ENCODE measurements at regions not wholly inside any gene's neighbourhood (a gene's known extent, or its start where the extent isn't known, plus 50 kb on each side); places are given as distances from the start of the nearest gene placed in this dataset.

DNA sequence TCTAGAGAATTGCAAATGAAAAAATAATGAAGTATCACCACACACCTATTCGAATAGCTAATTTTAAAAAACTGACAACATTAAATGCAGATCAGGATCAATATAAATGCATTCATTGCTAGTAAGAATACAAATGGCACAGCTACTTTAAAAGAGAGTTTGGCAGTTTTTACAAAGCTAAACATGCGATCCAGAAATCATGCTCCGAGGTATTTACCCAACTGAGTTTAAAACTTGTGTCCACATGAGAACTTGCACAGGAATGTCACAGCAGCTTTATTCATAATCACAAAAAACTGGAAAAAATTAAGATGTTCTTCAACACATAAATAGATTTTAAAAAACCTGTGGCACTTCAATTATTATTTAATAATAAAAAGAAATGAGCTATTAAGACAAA is 345.5 kb upstream of the TRPC7 start:
- TF ChIP-seq, protein P1, sequence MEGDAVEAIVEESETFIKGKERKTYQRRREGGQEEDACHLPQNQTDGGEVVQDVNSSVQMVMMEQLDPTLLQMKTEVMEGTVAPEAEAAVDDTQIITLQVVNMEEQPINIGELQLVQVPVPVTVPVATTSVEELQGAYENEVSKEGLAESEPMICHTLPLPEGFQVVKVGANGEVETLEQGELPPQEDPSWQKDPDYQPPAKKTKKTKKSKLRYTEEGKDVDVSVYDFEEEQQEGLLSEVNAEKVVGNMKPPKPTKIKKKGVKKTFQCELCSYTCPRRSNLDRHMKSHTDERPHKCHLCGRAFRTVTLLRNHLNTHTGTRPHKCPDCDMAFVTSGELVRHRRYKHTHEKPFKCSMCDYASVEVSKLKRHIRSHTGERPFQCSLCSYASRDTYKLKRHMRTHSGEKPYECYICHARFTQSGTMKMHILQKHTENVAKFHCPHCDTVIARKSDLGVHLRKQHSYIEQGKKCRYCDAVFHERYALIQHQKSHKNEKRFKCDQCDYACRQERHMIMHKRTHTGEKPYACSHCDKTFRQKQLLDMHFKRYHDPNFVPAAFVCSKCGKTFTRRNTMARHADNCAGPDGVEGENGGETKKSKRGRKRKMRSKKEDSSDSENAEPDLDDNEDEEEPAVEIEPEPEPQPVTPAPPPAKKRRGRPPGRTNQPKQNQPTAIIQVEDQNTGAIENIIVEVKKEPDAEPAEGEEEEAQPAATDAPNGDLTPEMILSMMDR (IDR thresholded peaks at IDR 0.05; ENCODE audit: low read depth, low read length) = no peak
- TF ChIP-seq, protein P2, sequence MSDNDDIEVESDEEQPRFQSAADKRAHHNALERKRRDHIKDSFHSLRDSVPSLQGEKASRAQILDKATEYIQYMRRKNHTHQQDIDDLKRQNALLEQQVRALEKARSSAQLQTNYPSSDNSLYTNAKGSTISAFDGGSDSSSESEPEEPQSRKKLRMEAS (IDR thresholded peaks at IDR 0.05; ENCODE audit: low read depth, low read length) = no peak

Data from NB4 (cell line).